AG10803 (cell line): ENCODE measurements at regions not wholly inside any gene's neighbourhood (a gene's known extent, or its start where the extent isn't known, plus 50 kb on each side); places are given as distances from the start of the nearest gene placed in this dataset.

Source experiments
- DNase-seq: peaks from one replicate; pipeline ENCODE4 v3.0.0; 2010; ENCODE audit warnings: low read depth
- H3K4me3 ChIP-seq: 2 replicates; pipeline ENCODE4 v1.5.1; 2011; ENCODE audit warnings: mild to moderate bottlenecking, low read length, control low read depth
- CTCF ChIP-seq: conservative IDR thresholded peaks from 2 replicates; pipeline ENCODE4 v1.5.1; 2011; ENCODE audit warnings: mild to moderate bottlenecking, low read length, control low read depth, inconsistent platforms

- DNase-seq, result no peak
- no peak for TF ChIP-seq CTCF
- no peak overlapping the region for H3K4me3 ChIP-seq
Observed at GRCh38 chr11:41926339-41926738, 466.9 kb upstream of the LRRC4C start.

- TF ChIP-seq CTCF, result no peak
- no peak for DNase-seq
- no peak overlapping the region for H3K4me3 ChIP-seq
Observed at GRCh38 chr11:41935241-41935640, 475.8 kb upstream of the LRRC4C start.

- TF ChIP-seq CTCF, result no peak
- no peak overlapping the region for H3K4me3 ChIP-seq
- no peak for DNase-seq
Observed at GRCh38 chr11:41935795-41936194, 476.3 kb upstream of the LRRC4C start.

- TF ChIP-seq CTCF, result no peak
- no peak for DNase-seq
- H3K4me3 ChIP-seq, result no peak overlapping the region
Observed at GRCh38 chr11:41943656-41944055, 484.2 kb upstream of the LRRC4C start.

GRCh38 chr11:41947392-41947791 lies 487.9 kb upstream of the LRRC4C start:
- no peak for DNase-seq
- TF ChIP-seq CTCF, result no peak
- H3K4me3 ChIP-seq, result no peak overlapping the region

- DNase-seq, result no peak
- no peak overlapping the region for H3K4me3 ChIP-seq
- no peak for TF ChIP-seq CTCF
Observed at GRCh38 chr11:41950470-41951143, 491.2 kb upstream of the LRRC4C start.

GRCh38 chr11:41954034-41954433 lies 494.6 kb upstream of the LRRC4C start:
- H3K4me3 ChIP-seq, result no peak overlapping the region
- no peak for TF ChIP-seq CTCF
- peak; percentile 53 for DNase-seq
